Renal cortex interstitium (tissue), 11 donors: ENCODE measurements at regions not wholly inside any gene's neighbourhood (a gene's known extent, or its start where the extent isn't known, plus 50 kb on each side); places are given as distances from the start of the nearest gene placed in this dataset.
"Not testable (repeated sequence)": the region's sequence is repeated elsewhere in the genome, so short reads cannot be mapped to it uniquely, and the experiment has no call there.

Experiments used
- DNase-seq, 11 donors: peaks; one replicate each; pipeline ENCODE4 v3.0.0-alpha.2; 2013; ENCODE audit warnings: low read depth in 9 of 11, low spot score in 4 of 11; ENCODE audit errors: extremely low read depth in 1 of 11

- no peak for DNase-seq
Observed at GRCh38 chr15:69758291-69758771, 305.7 kb downstream of the RPLP1 start.

GRCh38 chr15:69758810-69759790 is 306.5 kb downstream of the RPLP1 start:
- no peak for DNase-seq

GRCh38 chr15:69760258-69760845 is 307.7 kb downstream of the RPLP1 start:
- DNase-seq = no peak

- no peak for DNase-seq
Observed at GRCh38 chr15:69760890-69761568, 308.4 kb downstream of the RPLP1 start.

GRCh38 chr15:69762373-69763148 is 309.9 kb downstream of the RPLP1 start:
- DNase-seq = no peak

GRCh38 chr15:69763831-69764230 is 311.2 kb downstream of the RPLP1 start:
- DNase-seq = no peak

GRCh38 chr15:69766156-69766555 is 313.5 kb downstream of the RPLP1 start:
- DNase-seq = no peak

- no peak for DNase-seq
Observed at GRCh38 chr15:69767191-69767590, 314.6 kb downstream of the RPLP1 start.

GRCh38 chr15:69769336-69769735 is 316.7 kb downstream of the RPLP1 start:
- DNase-seq = not testable (repeated sequence)

- DNase-seq = not testable (repeated sequence)
Observed at GRCh38 chr15:69774258-69774657, 321.6 kb downstream of the RPLP1 start.

GRCh38 chr15:69774711-69775110 is 322.1 kb downstream of the RPLP1 start:
- DNase-seq = not testable (repeated sequence)

- DNase-seq = no peak
Observed at GRCh38 chr15:69777356-69777755, 320.4 kb downstream of the TLE3 start.

- DNase-seq = no peak
Observed at GRCh38 chr15:69780374-69780773, 317.3 kb downstream of the TLE3 start.

- DNase-seq = no peak
Observed at GRCh38 chr15:69780981-69781380, 316.7 kb downstream of the TLE3 start.

GRCh38 chr15:69781411-69782125 is 316.1 kb downstream of the TLE3 start:
- DNase-seq = no peak

- no peak for DNase-seq
Observed at GRCh38 chr15:69782139-69782658, 315.5 kb downstream of the TLE3 start.

- DNase-seq = no peak
Observed at GRCh38 chr15:69782809-69783208, 314.9 kb downstream of the TLE3 start.

- DNase-seq = no peak
Observed at GRCh38 chr15:69783211-69783610, 314.5 kb downstream of the TLE3 start.
